Fibroblast of lung (primary cell): ENCODE measurements at regions not wholly inside any gene's neighbourhood (a gene's known extent, or its start where the extent isn't known, plus 50 kb on each side); places are given as distances from the start of the nearest gene placed in this dataset.
"Not testable (repeated sequence)": the region's sequence is repeated elsewhere in the genome, so short reads cannot be mapped to it uniquely, and the experiment has no call there.

ENCODE experiments used
- CTCF ChIP-seq, 2 donors: IDR thresholded peaks in 1 of 2; conservative IDR thresholded peaks in 1 of 2; 1 replicate in 1 of 2; 2 replicates in 1 of 2; pipeline ENCODE4 v1.5.1; 2011 to 2012; ENCODE audit warnings: low read length in 2 of 2, control low read depth in 1 of 2, inconsistent platforms in 1 of 2, low read depth in 1 of 2, mild to moderate bottlenecking in 1 of 2
- EZH2 ChIP-seq: IDR thresholded peaks from 2 replicates; pipeline ENCODE4 v1.5.1; 2012; ENCODE audit warnings: low read length, control low read depth, mild to moderate bottlenecking; ENCODE audit errors: missing control alignments

- TF ChIP-seq CTCF (conservative IDR thresholded peaks at IDR 0.05 in 1 of 2, IDR thresholded peaks at IDR 0.05 in 1 of 2; ENCODE audit: low read depth in 1 of 2, low read length in 2 of 2); EZH2: not testable (repeated sequence)
These were observed 105.5 kb downstream of the ZBTB18 start for GRCh38 chr1:244156617-244157016.
